ENCODE measurements at regions not wholly inside any gene's neighbourhood (a gene's known extent, or its start where the extent isn't known, plus 50 kb on each side); places are given as distances from the start of the nearest gene placed in this dataset.

DNA sequence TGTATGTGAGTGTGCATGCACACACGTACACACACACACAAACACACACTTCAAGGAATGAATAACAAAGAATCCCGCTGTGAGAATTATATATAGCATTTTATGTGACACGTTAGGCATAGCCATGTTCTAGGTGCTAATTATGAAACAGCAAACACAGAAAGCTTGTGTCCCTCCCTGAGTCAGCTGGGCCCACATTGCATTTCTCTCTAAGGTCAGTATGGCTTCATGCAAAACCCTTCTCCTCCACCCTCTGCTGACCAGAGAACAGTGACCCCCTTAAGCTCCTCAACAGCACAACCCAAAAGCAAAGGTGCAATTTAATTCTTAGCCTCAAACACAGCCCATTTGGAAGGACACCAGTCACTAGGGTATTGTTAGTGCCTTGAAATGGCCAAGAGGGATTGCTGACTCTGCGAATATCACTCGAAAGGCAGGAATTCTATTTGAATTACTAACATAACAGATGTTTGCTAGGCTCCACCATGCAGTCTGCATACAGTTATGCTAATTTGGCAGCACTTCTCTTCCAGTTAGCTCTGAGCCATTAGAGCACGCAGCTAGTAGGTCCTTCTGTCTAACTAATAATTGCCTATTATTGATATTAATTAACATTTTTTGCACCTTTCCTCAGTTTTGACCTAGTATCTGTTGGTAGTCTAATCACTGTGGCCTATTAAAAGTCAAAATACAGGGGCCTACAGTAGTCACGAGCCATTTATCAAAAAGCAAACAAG lies 149.0 kb downstream of the LNPK start:
- TF ChIP-seq CTCF (IDR thresholded peaks at IDR 0.05; ENCODE audit: insufficient read depth, low read length) (no peak), GABPA (IDR thresholded peaks at IDR 0.05; ENCODE audit: low read depth) (no peak), SPI1 (IDR thresholded peaks at IDR 0.05; ENCODE audit: borderline replicate concordance, low read depth) (no peak), POLR2AphosphoS5 (IDR thresholded peaks at IDR 0.05; ENCODE audit: low read depth) (no peak)
- TF ChIP-seq, protein P1, sequence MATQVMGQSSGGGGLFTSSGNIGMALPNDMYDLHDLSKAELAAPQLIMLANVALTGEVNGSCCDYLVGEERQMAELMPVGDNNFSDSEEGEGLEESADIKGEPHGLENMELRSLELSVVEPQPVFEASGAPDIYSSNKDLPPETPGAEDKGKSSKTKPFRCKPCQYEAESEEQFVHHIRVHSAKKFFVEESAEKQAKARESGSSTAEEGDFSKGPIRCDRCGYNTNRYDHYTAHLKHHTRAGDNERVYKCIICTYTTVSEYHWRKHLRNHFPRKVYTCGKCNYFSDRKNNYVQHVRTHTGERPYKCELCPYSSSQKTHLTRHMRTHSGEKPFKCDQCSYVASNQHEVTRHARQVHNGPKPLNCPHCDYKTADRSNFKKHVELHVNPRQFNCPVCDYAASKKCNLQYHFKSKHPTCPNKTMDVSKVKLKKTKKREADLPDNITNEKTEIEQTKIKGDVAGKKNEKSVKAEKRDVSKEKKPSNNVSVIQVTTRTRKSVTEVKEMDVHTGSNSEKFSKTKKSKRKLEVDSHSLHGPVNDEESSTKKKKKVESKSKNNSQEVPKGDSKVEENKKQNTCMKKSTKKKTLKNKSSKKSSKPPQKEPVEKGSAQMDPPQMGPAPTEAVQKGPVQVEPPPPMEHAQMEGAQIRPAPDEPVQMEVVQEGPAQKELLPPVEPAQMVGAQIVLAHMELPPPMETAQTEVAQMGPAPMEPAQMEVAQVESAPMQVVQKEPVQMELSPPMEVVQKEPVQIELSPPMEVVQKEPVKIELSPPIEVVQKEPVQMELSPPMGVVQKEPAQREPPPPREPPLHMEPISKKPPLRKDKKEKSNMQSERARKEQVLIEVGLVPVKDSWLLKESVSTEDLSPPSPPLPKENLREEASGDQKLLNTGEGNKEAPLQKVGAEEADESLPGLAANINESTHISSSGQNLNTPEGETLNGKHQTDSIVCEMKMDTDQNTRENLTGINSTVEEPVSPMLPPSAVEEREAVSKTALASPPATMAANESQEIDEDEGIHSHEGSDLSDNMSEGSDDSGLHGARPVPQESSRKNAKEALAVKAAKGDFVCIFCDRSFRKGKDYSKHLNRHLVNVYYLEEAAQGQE (IDR thresholded peaks at IDR 0.05; ENCODE audit: insufficient replicate concordance, low read depth): no peak

All from HL-60 (cell line).